ENCODE measurements at regions not wholly inside any gene's neighbourhood (a gene's known extent, or its start where the extent isn't known, plus 50 kb on each side); places are given as distances from the start of the nearest gene placed in this dataset.

DNA sequence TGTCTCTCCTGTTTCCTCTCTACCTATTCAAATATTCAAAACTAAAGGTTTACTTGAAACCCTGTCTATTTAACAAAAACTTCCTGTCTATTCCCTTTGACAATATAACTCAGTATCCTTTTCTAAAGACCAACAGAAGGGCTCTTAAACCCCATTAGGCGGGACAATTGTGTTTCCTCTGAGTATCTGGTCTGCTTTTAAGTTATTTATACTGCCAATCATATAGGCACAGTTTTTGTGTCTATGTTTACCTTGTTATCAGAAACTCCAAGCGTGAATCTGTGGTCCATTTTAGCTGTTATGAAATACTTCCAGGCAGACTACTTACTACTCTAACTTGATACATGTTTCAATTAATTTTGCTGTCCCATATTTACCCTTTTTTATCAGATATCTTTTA, 350.0 kb upstream of the CTSO start (continued):
- TF ChIP-seq, protein P1, sequence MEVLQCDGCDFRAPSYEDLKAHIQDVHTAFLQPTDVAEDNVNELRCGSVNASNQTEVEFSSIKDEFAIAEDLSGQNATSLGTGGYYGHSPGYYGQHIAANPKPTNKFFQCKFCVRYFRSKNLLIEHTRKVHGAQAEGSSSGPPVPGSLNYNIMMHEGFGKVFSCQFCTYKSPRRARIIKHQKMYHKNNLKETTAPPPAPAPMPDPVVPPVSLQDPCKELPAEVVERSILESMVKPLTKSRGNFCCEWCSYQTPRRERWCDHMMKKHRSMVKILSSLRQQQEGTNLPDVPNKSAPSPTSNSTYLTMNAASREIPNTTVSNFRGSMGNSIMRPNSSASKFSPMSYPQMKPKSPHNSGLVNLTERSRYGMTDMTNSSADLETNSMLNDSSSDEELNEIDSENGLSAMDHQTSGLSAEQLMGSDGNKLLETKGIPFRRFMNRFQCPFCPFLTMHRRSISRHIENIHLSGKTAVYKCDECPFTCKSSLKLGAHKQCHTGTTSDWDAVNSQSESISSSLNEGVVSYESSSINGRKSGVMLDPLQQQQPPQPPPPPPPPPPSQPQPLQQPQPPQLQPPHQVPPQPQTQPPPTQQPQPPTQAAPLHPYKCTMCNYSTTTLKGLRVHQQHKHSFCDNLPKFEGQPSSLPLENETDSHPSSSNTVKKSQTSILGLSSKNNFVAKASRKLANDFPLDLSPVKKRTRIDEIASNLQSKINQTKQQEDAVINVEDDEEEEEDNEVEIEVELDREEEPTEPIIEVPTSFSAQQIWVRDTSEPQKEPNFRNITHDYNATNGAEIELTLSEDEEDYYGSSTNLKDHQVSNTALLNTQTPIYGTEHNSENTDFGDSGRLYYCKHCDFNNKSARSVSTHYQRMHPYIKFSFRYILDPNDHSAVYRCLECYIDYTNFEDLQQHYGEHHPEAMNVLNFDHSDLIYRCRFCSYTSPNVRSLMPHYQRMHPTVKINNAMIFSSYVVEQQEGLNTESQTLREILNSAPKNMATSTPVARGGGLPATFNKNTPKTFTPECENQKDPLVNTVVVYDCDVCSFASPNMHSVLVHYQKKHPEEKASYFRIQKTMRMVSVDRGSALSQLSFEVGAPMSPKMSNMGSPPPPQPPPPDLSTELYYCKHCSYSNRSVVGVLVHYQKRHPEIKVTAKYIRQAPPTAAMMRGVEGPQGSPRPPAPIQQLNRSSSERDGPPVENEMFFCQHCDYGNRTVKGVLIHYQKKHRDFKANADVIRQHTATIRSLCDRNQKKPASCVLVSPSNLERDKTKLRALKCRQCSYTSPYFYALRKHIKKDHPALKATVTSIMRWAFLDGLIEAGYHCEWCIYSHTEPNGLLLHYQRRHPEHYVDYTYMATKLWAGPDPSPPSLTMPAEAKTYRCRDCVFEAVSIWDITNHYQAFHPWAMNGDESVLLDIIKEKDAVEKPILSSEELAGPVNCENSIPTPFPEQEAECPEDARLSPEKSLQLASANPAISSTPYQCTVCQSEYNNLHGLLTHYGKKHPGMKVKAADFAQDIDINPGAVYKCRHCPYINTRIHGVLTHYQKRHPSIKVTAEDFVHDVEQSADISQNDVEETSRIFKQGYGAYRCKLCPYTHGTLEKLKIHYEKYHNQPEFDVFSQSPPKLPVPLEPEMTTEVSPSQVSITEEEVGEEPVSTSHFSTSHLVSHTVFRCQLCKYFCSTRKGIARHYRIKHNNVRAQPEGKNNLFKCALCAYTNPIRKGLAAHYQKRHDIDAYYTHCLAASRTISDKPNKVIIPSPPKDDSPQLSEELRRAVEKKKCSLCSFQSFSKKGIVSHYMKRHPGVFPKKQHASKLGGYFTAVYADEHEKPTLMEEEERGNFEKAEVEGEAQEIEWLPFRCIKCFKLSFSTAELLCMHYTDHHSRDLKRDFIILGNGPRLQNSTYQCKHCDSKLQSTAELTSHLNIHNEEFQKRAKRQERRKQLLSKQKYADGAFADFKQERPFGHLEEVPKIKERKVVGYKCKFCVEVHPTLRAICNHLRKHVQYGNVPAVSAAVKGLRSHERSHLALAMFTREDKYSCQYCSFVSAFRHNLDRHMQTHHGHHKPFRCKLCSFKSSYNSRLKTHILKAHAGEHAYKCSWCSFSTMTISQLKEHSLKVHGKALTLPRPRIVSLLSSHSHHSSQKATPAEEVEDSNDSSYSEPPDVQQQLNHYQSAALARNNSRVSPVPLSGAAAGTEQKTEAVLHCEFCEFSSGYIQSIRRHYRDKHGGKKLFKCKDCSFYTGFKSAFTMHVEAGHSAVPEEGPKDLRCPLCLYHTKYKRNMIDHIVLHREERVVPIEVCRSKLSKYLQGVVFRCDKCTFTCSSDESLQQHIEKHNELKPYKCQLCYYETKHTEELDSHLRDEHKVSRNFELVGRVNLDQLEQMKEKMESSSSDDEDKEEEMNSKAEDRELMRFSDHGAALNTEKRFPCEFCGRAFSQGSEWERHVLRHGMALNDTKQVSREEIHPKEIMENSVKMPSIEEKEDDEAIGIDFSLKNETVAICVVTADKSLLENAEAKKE (CRISPR knock-in tag; IDR thresholded peaks at IDR 0.05) = no peak

DNA sequence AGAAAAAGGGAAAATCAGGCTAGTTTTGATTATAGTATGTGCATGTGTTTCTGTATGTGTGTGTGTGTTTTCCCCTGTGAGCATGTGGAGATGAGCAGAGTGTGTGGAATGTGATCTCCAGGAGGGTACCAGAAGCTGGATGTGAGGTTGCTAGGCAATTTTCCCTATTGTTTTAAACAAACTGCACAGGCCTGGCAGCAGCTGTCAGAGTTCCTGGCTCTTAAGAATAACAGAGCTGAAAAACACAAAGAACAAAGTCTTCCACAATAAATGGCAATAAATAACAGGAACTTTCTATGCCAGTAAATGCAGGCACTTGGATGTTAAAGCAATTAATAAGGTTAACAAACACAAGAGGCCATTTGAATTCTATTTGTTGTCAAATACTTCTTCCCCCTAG, 344.6 kb upstream of the CTSO start:
- Histone ChIP-seq H3K4me1 (ENCODE audit: insufficient read depth) (no peaks in the 10 kb centered on the region), H2AFZ (no peak overlapping the region), H3K4me3 (no peak overlapping the region), H3K36me3 (ENCODE audit: insufficient read depth) (no peaks in the 10 kb centered on the region), H3K9me2 (ENCODE audit: insufficient read depth) (no peaks in the 10 kb centered on the region), H3K27me3 (ENCODE audit: insufficient read depth) (no peaks in the 10 kb centered on the region), H3K4me2 (no peak overlapping the region), H4K20me1 (replicated peaks; ENCODE audit: insufficient read depth) (no peaks in the 10 kb centered on the region), H3F3A (replicated peaks; ENCODE audit: low read depth) (no peaks in the 10 kb centered on the region), H3K27ac (ENCODE audit: low read depth) (no peak overlapping the region), H3K79me2 (replicated peaks; ENCODE audit: insufficient read depth) (no peaks in the 10 kb centered on the region)
- H3K4me1 Mint-ChIP-seq = peaks cover 7% of the 10 kb centered on the region; the same call in 2 of the 3 replicates
- no peak overlapping the region for H3K27ac Mint-ChIP-seq
- no peaks in the 10 kb centered on the region for H3K36me3 Mint-ChIP-seq (ENCODE audit: low read depth)
- no peak overlapping the region for H3K4me3 Mint-ChIP-seq
- ATAC-seq = no peak
- TF ChIP-seq, protein P2, sequence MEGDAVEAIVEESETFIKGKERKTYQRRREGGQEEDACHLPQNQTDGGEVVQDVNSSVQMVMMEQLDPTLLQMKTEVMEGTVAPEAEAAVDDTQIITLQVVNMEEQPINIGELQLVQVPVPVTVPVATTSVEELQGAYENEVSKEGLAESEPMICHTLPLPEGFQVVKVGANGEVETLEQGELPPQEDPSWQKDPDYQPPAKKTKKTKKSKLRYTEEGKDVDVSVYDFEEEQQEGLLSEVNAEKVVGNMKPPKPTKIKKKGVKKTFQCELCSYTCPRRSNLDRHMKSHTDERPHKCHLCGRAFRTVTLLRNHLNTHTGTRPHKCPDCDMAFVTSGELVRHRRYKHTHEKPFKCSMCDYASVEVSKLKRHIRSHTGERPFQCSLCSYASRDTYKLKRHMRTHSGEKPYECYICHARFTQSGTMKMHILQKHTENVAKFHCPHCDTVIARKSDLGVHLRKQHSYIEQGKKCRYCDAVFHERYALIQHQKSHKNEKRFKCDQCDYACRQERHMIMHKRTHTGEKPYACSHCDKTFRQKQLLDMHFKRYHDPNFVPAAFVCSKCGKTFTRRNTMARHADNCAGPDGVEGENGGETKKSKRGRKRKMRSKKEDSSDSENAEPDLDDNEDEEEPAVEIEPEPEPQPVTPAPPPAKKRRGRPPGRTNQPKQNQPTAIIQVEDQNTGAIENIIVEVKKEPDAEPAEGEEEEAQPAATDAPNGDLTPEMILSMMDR (conservative IDR thresholded peaks at IDR 0.05; ENCODE audit: low read depth in 2 of 2) = no peak
- TF ChIP-seq REST (IDR thresholded peaks at IDR 0.05; ENCODE audit: unreplicated experiment) (no peak), STAT1 (IDR thresholded peaks at IDR 0.05; ENCODE audit: unreplicated experiment) (no peak)
- TF ChIP-seq, protein P3, sequence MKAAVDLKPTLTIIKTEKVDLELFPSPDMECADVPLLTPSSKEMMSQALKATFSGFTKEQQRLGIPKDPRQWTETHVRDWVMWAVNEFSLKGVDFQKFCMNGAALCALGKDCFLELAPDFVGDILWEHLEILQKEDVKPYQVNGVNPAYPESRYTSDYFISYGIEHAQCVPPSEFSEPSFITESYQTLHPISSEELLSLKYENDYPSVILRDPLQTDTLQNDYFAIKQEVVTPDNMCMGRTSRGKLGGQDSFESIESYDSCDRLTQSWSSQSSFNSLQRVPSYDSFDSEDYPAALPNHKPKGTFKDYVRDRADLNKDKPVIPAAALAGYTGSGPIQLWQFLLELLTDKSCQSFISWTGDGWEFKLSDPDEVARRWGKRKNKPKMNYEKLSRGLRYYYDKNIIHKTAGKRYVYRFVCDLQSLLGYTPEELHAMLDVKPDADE (IDR thresholded peaks at IDR 0.05) = no peak
- DNase-seq (ENCODE audit: low spot score) = peak; percentile 20
- no peaks in the 10 kb centered on the region for H3K9me3 Mint-ChIP-seq
- H3K27me3 Mint-ChIP-seq (ENCODE audit: insufficient read depth, low read depth, poor library complexity) = no peaks in the 10 kb centered on the region

All from GM23338 (cell line).